ENCODE measurements at regions not wholly inside any gene's neighbourhood (a gene's known extent, or its start where the extent isn't known, plus 50 kb on each side); places are given as distances from the start of the nearest gene placed in this dataset.

DNA sequence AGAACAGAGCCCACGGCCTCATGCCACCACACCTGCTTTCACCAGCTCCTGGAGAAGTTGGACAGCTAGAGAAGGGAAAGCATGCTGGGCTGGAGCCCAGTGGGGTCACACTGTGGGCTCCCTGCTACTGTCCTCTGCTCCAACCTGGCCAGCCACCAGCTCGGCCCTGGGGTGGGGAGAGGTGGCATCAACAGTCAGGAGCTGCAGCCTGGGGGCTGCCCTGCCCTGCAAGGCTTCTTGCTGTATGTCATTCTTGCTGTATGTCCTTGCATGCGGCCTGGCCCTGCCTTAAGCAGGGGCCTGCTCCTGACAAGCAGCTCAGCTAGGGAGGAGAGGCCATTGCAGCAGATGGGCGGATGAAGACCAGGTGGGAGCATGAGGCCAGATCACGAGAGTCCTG lies 50.7 kb upstream of the CCL2 start:
- TF ChIP-seq CTCF (IDR thresholded peaks at IDR 0.05) (no peak), POLR2A (IDR thresholded peaks at IDR 0.05) (no peak)
